CD4-positive, alpha-beta T cell (primary cell): ENCODE measurements at regions not wholly inside any gene's neighbourhood (a gene's known extent, or its start where the extent isn't known, plus 50 kb on each side); places are given as distances from the start of the nearest gene placed in this dataset.

ENCODE experiments used
- ATAC-seq: fragments of 200-7000 bp; cut with Tn5 transposase; one replicate; pipeline ENCODE4 v1.10.0; 2022; ENCODE audit warnings: mild to moderate bottlenecking; ENCODE audit not compliant: poor library complexity
- CTCF ChIA-PET: fragments of 350-600 bp; sonication (Branson Sonifier 250); formaldehyde crosslinking; loops from one replicate; lab custom pipeline; 2021; ENCODE audit warnings: antibody characterized with exemption, inconsistent platforms; lab: Charles Lee
- POLR2A ChIA-PET: fragments of 350-600 bp; sonication (Branson Sonifier 250); formaldehyde crosslinking; loops from one replicate; lab custom pipeline; 2021; ENCODE audit warnings: antibody characterized with exemption, inconsistent platforms; lab: Charles Lee
- DNase-seq, 14 experiments: peaks; one replicate each; pipeline ENCODE4 v3.0.0-alpha.2; 2013 to 2020; ENCODE audit warnings: mixed read lengths in 2 of 14
- H3K27ac ChIP-seq, 2 donors: one replicate each; pipeline versions ENCODE4 v1.5.1 to v1.7.0; 2013; ENCODE audit warnings: low read length in 2 of 2, low read depth in 1 of 2, mild to moderate bottlenecking in 1 of 2
- H3K27me3 ChIP-seq, 2 experiments: 1 replicate in 1 of 2; 2 replicates in 1 of 2; pipeline versions ENCODE4 v1.6.1 to v1.7.0; 2013; ENCODE audit warnings: low read length in 2 of 2, control low read depth in 1 of 2, mild to moderate bottlenecking in 1 of 2, moderate library complexity in 1 of 2; ENCODE audit not compliant: insufficient read depth in 2 of 2, control insufficient read depth in 1 of 2
- H3K36me3 ChIP-seq: one replicate; pipeline ENCODE4 v1.6.1; 2013; ENCODE audit warnings: low read length, control low read depth; ENCODE audit not compliant: insufficient read depth
- H3K4me1 ChIP-seq: one replicate; pipeline ENCODE4 v1.6.1; 2013; ENCODE audit warnings: low read length, control low read depth; ENCODE audit not compliant: insufficient read depth
- H3K4me3 ChIP-seq: one replicate; pipeline ENCODE4 v1.5.1; 2013; ENCODE audit warnings: mild to moderate bottlenecking, low read length, moderate library complexity
- H3K9me3 ChIP-seq, 2 experiments: 1 replicate in 1 of 2; 2 replicates in 1 of 2; pipeline versions ENCODE4 v1.6.1 to v1.7.0; 2013; ENCODE audit warnings: low read length in 2 of 2, mild to moderate bottlenecking in 2 of 2, control low read depth in 1 of 2, moderate library complexity in 1 of 2; ENCODE audit not compliant: control insufficient read depth in 1 of 2, insufficient read depth in 1 of 2
- H3K27ac Mint-ChIP-seq: one replicate; pipeline ENCODE4 v1.8.0; 2020; ENCODE audit warnings: mixed read lengths
- H3K27me3 Mint-ChIP-seq: one replicate; pipeline ENCODE4 v1.8.0; 2021; ENCODE audit warnings: mixed read lengths
- H3K36me3 Mint-ChIP-seq: one replicate; pipeline ENCODE4 v1.8.0; 2021; ENCODE audit warnings: low read depth, mixed read lengths
- H3K4me1 Mint-ChIP-seq: one replicate; pipeline ENCODE4 v1.8.0; 2021; ENCODE audit warnings: low read depth, mixed read lengths
- H3K4me3 Mint-ChIP-seq: one replicate; pipeline ENCODE4 v1.8.0; 2020; ENCODE audit warnings: mild to moderate bottlenecking, mixed read lengths
- H3K9me3 Mint-ChIP-seq: one replicate; pipeline ENCODE4 v1.8.0; 2020; ENCODE audit warnings: mixed read lengths
- CTCF ChIP-seq: fragments of 200-600 bp; IDR thresholded peaks from one replicate; pipeline ENCODE4 v1.8.0; 2022; ENCODE audit warnings: antibody characterized with exemption, mild to moderate bottlenecking
- intact Hi-C, 2 experiments: fragments of 100-400 bp; cut with DNase I in 1 of 2; cut with micrococcal nuclease in 1 of 2; formaldehyde crosslinking; loops; one replicate each; pipeline versions ENCODE4 v1.15.1 to v1.9.0; 2023 to 2025; cut with DNase I, micrococcal nuclease

- no peak for TF ChIP-seq CTCF
- H3K36me3 Mint-ChIP-seq: no peaks in the 10 kb centered on the region
- H3K4me3 Mint-ChIP-seq: no peak overlapping the region
- Histone ChIP-seq H3K27ac (no peak overlapping the region), H3K9me3 (peaks cover 0 to 15% of the 10 kb centered on the region in 2 experiments), H3K4me3 (no peak overlapping the region), H3K27me3 (peaks cover 0 to 4% of the 10 kb centered on the region in 2 experiments), H3K4me1 (no peaks in the 10 kb centered on the region), H3K36me3 (no peaks in the 10 kb centered on the region)
- ChIA-PET POLR2A (no interaction called here), CTCF (no interaction called here)
- no peaks in the 10 kb centered on the region for H3K4me1 Mint-ChIP-seq
- H3K9me3 Mint-ChIP-seq: peaks cover 2% of the 10 kb centered on the region
- peaks cover 24% of the 10 kb centered on the region for H3K27me3 Mint-ChIP-seq
- no peak for ATAC-seq
- DNase-seq: no peak
- no peak overlapping the region for H3K27ac Mint-ChIP-seq
- intact Hi-C loops: no loop called here
Observed at GRCh38 chr5:35357973-35358372, 127.7 kb upstream of the PRLR start.

- ATAC-seq (no peak), DNase-seq (no peak)
- Histone ChIP-seq H3K27me3 (peaks cover 0 to 4% of the 10 kb centered on the region in 2 experiments), H3K4me1 (no peaks in the 10 kb centered on the region), H3K4me3 (no peak overlapping the region), H3K27ac (no peak overlapping the region), H3K36me3 (no peaks in the 10 kb centered on the region), H3K9me3 (peaks cover 0 to 15% of the 10 kb centered on the region in 2 experiments)
- H3K4me1 Mint-ChIP-seq: no peaks in the 10 kb centered on the region
- TF ChIP-seq CTCF: no peak
- ChIA-PET CTCF (no interaction called here), POLR2A (no interaction called here)
- intact Hi-C loops: no loop called here
- H3K4me3 Mint-ChIP-seq: no peak overlapping the region
- peaks cover 6% of the 10 kb centered on the region for H3K9me3 Mint-ChIP-seq
- peaks cover 20% of the 10 kb centered on the region for H3K27me3 Mint-ChIP-seq
- H3K27ac Mint-ChIP-seq: no peak overlapping the region
- no peaks in the 10 kb centered on the region for H3K36me3 Mint-ChIP-seq
Observed at GRCh38 chr5:35356725-35357124, 126.4 kb upstream of the PRLR start.

GRCh38 chr5:35354751-35355150 is 124.5 kb upstream of the PRLR start:
- ATAC-seq (no peak), DNase-seq (no peak)
- no peaks in the 10 kb centered on the region for H3K36me3 Mint-ChIP-seq
- H3K9me3 Mint-ChIP-seq: peaks cover 17% of the 10 kb centered on the region
- H3K27me3 Mint-ChIP-seq: peaks cover 9% of the 10 kb centered on the region
- H3K4me1 Mint-ChIP-seq: no peaks in the 10 kb centered on the region
- Histone ChIP-seq H3K27ac (no peak overlapping the region), H3K9me3 (peaks cover 0 to 15% of the 10 kb centered on the region in 2 experiments), H3K4me1 (no peaks in the 10 kb centered on the region), H3K36me3 (no peaks in the 10 kb centered on the region), H3K27me3 (peaks cover 0 to 4% of the 10 kb centered on the region in 2 experiments), H3K4me3 (no peak overlapping the region)
- CTCF ChIA-PET: no interaction called here
- intact Hi-C loops: no loop called here
- H3K4me3 Mint-ChIP-seq: no peak overlapping the region
- POLR2A ChIA-PET: no interaction called here
- H3K27ac Mint-ChIP-seq: no peak overlapping the region
- no peak for TF ChIP-seq CTCF
